Mucosa of gallbladder (tissue), 1 donor: ENCODE measurements at regions not wholly inside any gene's neighbourhood (a gene's known extent, or its start where the extent isn't known, plus 50 kb on each side); places are given as distances from the start of the nearest gene placed in this dataset.
"Not testable (repeated sequence)": the region's sequence is repeated elsewhere in the genome, so short reads cannot be mapped to it uniquely, and the experiment has no call there.

Experiments used
- DNase-seq: peaks from one replicate; pipeline ENCODE4 v3.0.0-alpha.2; 2020; ENCODE audit warnings: low spot score
- donor health status: DM: no; HTN: no; CAD: no.

DNA sequence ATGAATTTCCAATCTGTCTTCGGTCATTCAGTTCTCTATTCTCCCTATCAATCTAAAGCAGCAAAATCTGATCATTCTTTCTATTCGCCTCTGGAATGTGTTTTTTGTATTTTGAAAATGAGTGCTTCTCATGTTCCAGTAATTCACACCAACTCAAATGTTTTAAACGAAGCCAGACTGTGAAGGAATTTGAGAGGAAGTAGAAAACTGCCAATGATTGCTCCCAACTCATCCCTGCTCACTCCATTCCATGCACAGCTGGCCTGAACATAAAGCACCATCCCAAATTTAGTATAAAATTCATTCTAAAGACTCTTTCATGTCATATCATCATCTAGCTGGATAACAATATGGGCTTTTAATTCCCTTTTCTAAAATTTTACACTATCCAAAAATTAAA lies 123.8 kb downstream of the DUSP6 start:
- DNase-seq = no peak

DNA sequence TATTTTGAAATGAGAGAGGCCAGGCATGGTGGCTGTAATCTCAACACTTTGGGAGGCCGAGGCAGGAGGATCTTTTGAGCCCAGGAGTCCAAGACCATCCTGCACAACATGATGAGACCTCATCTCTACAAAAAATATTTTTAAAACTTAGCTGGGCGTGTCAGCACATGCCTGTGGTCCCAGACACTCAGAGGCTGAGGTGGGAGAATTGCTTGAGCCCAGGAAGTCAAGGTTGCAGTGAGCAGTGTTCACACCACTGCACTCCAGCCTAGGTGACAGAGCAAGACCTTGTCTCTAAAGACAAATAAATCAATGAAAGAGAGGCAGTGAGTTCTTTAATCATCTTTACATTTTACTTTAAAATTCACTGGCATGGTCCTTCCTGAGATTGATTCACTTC lies 124.5 kb downstream of the DUSP6 start:
- no peak for DNase-seq

GRCh38 chr12:89225808-89226411 lies 126.4 kb downstream of the DUSP6 start:
- DNase-seq = peak; percentile 79

GRCh38 chr12:89225401-89225800 lies 126.9 kb downstream of the DUSP6 start:
- DNase-seq = peak; percentile 30

DNA sequence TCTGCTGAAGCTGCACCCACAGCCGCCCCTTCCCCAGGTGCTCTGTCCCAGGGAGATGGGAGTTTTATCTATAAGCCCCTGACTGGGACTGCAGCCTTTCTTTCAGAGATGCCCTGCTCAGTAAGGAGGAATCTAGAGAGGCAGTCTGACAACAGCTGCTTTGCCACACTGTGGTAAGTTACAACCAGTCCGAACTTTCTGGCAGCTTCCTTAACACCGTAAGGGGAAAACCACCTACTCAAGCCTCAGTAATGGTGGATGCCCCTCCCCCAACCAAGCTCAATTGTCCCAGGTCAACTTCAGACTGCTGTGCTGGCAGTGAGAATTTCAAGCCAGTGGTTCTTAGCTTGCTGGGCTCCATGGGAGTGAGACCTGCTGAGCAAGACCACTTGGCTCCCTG lies 129.7 kb downstream of the DUSP6 start:
- not testable (repeated sequence) for DNase-seq

DNA sequence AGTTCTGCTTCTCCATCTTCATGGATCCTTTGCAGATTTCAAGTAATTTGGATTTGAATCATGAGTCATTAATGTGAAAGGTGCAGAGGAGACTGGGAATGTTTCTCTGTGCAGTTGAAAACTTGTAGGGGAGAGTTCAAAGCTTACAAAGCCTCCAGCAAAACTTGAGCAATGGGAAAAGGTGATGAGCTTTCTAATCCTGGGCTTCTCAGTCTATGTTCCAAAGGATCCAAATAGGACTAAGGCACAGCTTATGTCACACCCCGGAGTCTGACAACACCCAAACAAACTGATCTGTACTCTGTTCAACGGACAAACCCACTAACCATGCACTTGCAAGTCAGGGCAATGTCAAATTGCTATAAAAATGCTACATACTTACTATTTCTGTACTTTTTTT lies 134.8 kb downstream of the DUSP6 start:
- DNase-seq = no peak

- DNase-seq = no peak
Measured at GRCh38 chr12:89216211-89216952, 135.9 kb downstream of the DUSP6 start.

GRCh38 chr12:89215196-89215595 lies 137.1 kb downstream of the DUSP6 start:
- DNase-seq = no peak

GRCh38 chr12:89213747-89214146 lies 138.6 kb downstream of the DUSP6 start:
- no peak for DNase-seq

GRCh38 chr12:89213139-89213538 lies 139.2 kb downstream of the DUSP6 start:
- no peak for DNase-seq

DNA sequence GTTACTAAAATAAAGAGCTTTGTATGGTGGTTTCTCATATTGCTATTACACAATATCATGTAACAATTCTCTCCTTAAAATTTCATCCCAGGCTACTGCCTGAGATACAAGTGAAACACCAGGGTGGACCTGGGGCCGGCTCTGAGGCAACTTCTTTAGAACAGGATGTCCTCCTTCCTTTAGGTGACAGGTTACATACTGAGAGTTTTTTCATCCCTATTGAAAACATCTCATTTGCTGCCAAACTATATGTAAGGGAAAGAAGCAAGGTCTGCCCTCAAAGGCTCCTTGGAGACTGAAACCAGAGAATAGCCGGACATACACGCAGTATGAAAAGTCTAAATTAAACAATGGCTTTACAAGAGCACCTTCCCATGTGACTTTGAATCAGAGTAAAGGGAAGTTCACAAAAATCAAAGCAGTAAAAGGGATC lies 139.9 kb downstream of the DUSP6 start:
- DNase-seq = no peak

DNA sequence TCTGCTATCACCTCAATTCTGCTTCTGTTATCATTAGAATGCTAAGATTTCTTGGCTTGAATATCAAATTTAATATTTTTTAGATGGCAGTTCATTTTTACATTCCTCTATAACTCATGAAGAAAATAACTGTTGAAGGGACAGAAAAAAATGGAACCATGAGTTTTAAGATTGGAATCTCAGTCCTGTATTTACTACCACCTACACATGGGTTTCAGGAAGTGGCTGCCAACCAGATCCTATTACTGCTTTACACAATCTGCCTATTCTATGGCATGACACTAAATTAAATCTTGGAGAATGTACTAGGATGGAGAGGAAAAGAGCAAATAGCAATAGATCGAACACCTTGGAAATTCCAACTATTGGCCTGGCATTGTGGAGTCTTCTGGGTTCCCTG lies 140.8 kb downstream of the DUSP6 start:
- no peak for DNase-seq

DNA sequence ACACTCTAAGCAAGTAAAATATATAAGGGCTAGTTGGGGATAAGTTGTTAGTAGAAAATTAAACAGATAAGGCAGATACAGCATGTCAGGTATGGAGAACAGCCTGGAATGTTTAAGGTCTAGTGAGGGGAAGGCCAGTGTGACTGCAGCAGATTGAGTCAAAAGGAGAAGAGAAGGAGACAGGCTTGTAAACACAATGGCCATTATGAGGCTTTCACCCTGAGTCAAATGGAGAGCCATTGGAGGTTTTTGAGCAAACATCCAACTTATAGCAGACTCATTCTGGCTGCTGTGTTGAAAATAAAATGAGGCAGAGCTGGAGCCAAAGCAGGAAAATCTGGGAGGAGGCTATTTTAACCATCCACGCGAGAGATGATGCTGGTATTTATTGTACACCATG lies 142.0 kb downstream of the DUSP6 start:
- no peak for DNase-seq

- no peak for DNase-seq
Measured at GRCh38 chr12:89208661-89209096, 143.6 kb downstream of the DUSP6 start.

- DNase-seq = no peak
Measured at GRCh38 chr12:89206390-89206789, 145.9 kb downstream of the DUSP6 start.

DNA sequence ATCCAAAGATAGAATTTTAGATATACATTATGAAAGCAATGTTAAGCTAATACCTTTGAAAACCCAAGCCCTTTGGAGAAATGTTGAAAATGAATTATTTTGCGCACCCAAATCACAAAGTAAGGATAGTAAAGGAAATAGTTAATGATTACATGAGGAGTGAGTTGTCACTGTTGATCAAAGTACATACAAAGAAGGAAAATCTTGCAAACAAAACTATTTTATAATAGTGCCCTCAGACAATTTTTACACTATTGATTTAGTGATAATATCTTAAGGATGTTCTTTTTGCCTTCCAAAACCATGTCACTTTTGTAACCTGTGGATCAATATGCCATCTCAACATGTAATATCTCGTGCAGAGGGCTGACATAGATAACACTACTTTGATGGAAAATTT lies 146.8 kb downstream of the DUSP6 start:
- no peak for DNase-seq

DNA sequence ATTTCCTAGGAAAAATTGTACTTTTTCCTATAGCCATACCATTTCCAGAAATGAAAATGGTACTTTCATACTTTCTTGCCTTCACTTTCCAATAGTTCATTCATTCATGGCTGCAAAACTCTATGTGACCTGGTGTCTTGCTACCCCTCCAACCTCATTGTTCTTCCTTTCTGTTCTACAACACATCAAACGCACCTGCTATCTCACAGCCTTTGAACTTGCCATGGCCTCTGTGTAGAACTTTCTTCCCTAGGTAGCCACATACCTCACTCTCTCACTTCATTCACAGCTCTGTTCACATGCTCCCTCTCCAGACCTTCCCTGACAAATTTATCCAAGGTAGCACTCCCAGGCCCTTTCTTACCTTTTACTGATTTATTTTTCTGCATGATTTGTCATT lies 149.2 kb downstream of the DUSP6 start:
- DNase-seq = no peak

GRCh38 chr12:89200217-89200616 lies 152.1 kb downstream of the DUSP6 start:
- DNase-seq = no peak

- DNase-seq = no peak
Measured at GRCh38 chr12:89195470-89195869, 156.8 kb downstream of the DUSP6 start.

- no peak for DNase-seq
Measured at GRCh38 chr12:89194683-89195082, 157.6 kb downstream of the DUSP6 start.

DNA sequence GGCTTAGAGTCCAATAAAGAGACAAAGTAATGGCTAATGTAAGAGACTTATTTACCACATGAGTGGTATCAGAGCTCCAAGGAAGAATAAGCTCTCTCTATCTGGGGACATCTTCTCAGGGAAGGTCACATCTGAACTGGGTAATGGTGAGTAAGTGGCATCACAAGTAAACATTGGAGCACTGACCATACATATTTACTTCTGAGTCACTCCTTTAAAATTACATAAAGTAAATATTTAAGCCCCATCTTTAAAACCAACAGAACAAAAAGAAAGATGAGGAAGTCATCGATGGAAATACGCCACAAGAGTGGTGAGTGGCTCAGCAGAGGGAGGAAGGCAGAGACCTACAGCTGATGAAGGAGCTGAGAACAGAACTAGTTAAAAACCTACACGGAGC lies 159.9 kb downstream of the DUSP6 start:
- no peak for DNase-seq

GRCh38 chr12:89191597-89191996 lies 160.7 kb downstream of the DUSP6 start:
- not testable (repeated sequence) for DNase-seq

DNA sequence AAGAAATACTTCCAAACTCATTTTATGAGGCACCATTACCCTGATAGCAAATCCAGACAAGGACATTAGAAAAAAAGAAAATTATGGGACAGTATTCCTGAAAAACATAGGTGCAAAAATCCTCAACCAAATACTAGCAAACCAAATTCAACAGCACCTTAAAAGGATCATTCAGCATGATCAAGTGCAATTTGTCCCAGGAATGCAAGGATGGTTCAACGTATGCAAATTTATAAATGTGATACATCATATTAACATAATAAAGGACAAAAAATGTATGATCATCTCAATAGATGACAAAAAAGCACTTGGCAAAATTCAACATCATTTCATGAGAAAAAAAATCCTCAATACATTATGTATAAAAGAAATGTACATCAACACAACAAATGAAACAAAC lies 162.9 kb downstream of the DUSP6 start:
- DNase-seq = no peak

- DNase-seq = no peak
Measured at GRCh38 chr12:89187507-89187906, 164.8 kb downstream of the DUSP6 start.
